GM18502 (cell line): ENCODE measurements at regions not wholly inside any gene's neighbourhood (a gene's known extent, or its start where the extent isn't known, plus 50 kb on each side); places are given as distances from the start of the nearest gene placed in this dataset.
"Not testable (repeated sequence)": the region's sequence is repeated elsewhere in the genome, so short reads cannot be mapped to it uniquely, and the experiment has no call there.

Source experiments
- ATAC-seq: cut with Tn5 transposase; IDR thresholded peaks from one replicate; pipeline ENCODE4 v1.9.1; 2021; ENCODE audit warnings: mild to moderate bottlenecking; ENCODE audit not compliant: unreplicated experiment, poor library complexity

DNA sequence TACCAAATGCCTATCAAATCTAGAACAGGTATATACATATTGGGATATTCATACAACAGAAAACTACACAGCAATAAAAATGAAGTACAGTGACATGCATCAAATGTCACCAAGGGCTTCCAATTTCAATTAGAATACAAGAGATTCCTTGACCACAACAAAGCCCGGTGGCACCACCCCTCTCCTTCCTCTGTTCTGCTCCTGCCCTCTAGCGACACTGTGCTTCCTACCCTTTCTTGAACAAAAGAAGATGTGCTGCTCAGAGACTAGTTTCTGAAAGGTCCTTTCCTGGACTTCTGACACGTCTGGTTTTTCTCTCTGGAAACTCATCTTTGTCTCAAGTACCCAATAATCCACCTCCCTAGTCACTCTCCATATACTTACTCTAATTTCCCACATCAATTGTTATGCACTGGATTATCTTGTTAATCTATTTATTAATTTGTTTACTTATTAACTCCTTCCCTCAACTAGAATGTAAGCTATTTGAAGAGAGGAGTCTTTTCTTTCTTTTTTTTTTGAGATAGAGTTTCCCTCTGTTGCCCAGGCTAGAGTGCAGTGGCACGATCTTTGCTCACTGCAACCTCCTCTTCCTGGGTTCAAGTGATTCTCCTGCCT is 70.4 kb upstream of the CTSV start:
- no peak for ATAC-seq

DNA sequence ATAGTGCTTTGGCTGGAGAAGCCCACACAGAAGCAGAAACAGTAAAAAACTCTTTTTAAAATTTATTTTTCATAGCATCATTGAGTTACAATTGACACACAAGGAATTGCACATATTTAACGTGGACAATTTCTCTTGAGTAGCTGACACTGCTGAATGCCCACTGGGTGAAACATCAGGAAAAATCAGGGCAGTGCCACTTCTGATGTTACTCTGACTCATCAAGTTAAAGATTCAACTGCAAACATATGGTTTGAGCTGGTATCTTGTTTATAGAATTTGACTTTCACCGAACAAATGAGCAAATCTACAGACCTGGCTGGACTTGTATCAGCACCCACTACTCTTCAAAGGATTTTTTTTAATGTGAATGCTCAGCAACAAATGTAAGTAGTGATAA is 66.3 kb upstream of the CTSV start:
- ATAC-seq = not testable (repeated sequence)

GRCh38 chr9:97103613-97104383 is 64.9 kb upstream of the CTSV start:
- not testable (repeated sequence) for ATAC-seq

GRCh38 chr9:97099540-97099939 is 60.6 kb upstream of the CTSV start:
- ATAC-seq = not testable (repeated sequence)

GRCh38 chr9:97096793-97097192 is 57.9 kb upstream of the CTSV start:
- no peak for ATAC-seq

GRCh38 chr9:97089361-97089760 is 50.4 kb upstream of the CTSV start:
- ATAC-seq = not testable (repeated sequence)
